HepG2 (cell line): ENCODE measurements at regions not wholly inside any gene's neighbourhood (a gene's known extent, or its start where the extent isn't known, plus 50 kb on each side); places are given as distances from the start of the nearest gene placed in this dataset.

Source experiments
- GABPA ChIP-seq, 2 experiments: IDR thresholded peaks; 2 replicates each; pipeline ENCODE4 v1.6.1; 2011 to 2016; ENCODE audit warnings: low read depth in 2 of 2, low read length in 1 of 2, missing biosample characterization in 1 of 2, missing genetic modification characterization in 1 of 2
- GTF2F1 ChIP-seq: fragments of 150-350 bp; IDR thresholded peaks from 2 replicates; pipeline ENCODE4 v1.6.1; 2014; ENCODE audit warnings: low read length
- ISL2 ChIP-seq: sonication (generic); formaldehyde crosslinking; IDR thresholded peaks from 2 replicates; pipeline ENCODE4 v1.5.0; 2020; ENCODE audit warnings: missing genetic modification reagents
- MED13 ChIP-seq: sonication (generic); formaldehyde crosslinking; IDR thresholded peaks from 2 replicates; pipeline ENCODE4 v1.5.0; 2020; ENCODE audit warnings: missing genetic modification reagents
- NFRKB ChIP-seq: fragments of 450-650 bp; IDR thresholded peaks from 2 replicates; pipeline ENCODE4 v1.6.1; 2017
- POGZ ChIP-seq: sonication (generic); formaldehyde crosslinking; IDR thresholded peaks from 2 replicates; pipeline ENCODE4 v1.4.0; 2020; ENCODE audit warnings: mild to moderate bottlenecking, missing genetic modification reagents
- RBAK ChIP-seq: sonication (generic); formaldehyde crosslinking; IDR thresholded peaks from 2 replicates; pipeline ENCODE4 v1.5.1; 2020; ENCODE audit warnings: mild to moderate bottlenecking, missing genetic modification reagents
- STAT5B ChIP-seq: sonication (generic); formaldehyde crosslinking; IDR thresholded peaks from 2 replicates; pipeline ENCODE4 v1.4.0; 2020; ENCODE audit warnings: missing genetic modification reagents
- TBL1XR1 ChIP-seq: fragments of 150-350 bp; IDR thresholded peaks from 2 replicates; pipeline ENCODE4 v1.6.1; 2014; ENCODE audit warnings: borderline replicate concordance, low read length; ENCODE audit not compliant: partially characterized antibody
- YEATS2 ChIP-seq: sonication (generic); formaldehyde crosslinking; IDR thresholded peaks from 2 replicates; pipeline ENCODE4 v1.4.0; 2020; ENCODE audit warnings: missing genetic modification reagents, borderline replicate concordance
- ZNF256 ChIP-seq: sonication (generic); formaldehyde crosslinking; conservative IDR thresholded peaks from 2 replicates; pipeline ENCODE4 v1.4.0; 2020; ENCODE audit warnings: missing genetic modification reagents
- ZNF557 ChIP-seq: sonication (generic); formaldehyde crosslinking; IDR thresholded peaks from 2 replicates; pipeline ENCODE4 v1.4.0; 2020; ENCODE audit warnings: missing genetic modification reagents
- ZNF570 ChIP-seq: sonication (generic); formaldehyde crosslinking; IDR thresholded peaks from 2 replicates; pipeline ENCODE4 v1.4.0; 2020; ENCODE audit warnings: mild to moderate bottlenecking, missing genetic modification reagents, borderline replicate concordance
- ZNF615 ChIP-seq: sonication (generic); formaldehyde crosslinking; IDR thresholded peaks from 2 replicates; pipeline ENCODE4 v1.5.0; 2020; ENCODE audit warnings: mild to moderate bottlenecking, missing genetic modification reagents, borderline replicate concordance
- ZNF644 ChIP-seq: IDR thresholded peaks from 2 replicates; pipeline ENCODE4 v1.6.1; 2016; ENCODE audit warnings: low read depth
- ZNF788 ChIP-seq: sonication (generic); formaldehyde crosslinking; IDR thresholded peaks from 2 replicates; pipeline ENCODE4 v1.5.0; 2020; ENCODE audit warnings: mild to moderate bottlenecking, missing genetic modification reagents, borderline replicate concordance
- TF ChIP-seq, protein P1 (sequence below): sonication (generic); formaldehyde crosslinking; IDR thresholded peaks from 2 replicates; pipeline ENCODE4 v1.5.0; 2020; ENCODE audit warnings: mild to moderate bottlenecking, missing genetic modification reagents, borderline replicate concordance
- TF ChIP-seq, protein P2 (sequence below): sonication (generic); formaldehyde crosslinking; IDR thresholded peaks from 2 replicates; pipeline ENCODE4 v1.5.0; 2020; ENCODE audit warnings: mild to moderate bottlenecking, missing genetic modification reagents
- TF ChIP-seq, protein P3 (sequence below): sonication (generic); formaldehyde crosslinking; IDR thresholded peaks from 2 replicates; pipeline ENCODE4 v1.8.1; 2022; ENCODE audit warnings: mild to moderate bottlenecking, missing genetic modification reagents
- TF ChIP-seq, protein P4 (sequence below): sonication (generic); formaldehyde crosslinking; conservative IDR thresholded peaks from 2 replicates; pipeline ENCODE4 v1.4.0; 2020; ENCODE audit warnings: mild to moderate bottlenecking, missing genetic modification reagents, moderate library complexity
- TF ChIP-seq, protein P5 (sequence below): sonication (generic); formaldehyde crosslinking; conservative IDR thresholded peaks from 2 replicates; pipeline ENCODE4 v1.8.0; 2022; ENCODE audit warnings: low read depth, missing genetic modification reagents

DNA sequence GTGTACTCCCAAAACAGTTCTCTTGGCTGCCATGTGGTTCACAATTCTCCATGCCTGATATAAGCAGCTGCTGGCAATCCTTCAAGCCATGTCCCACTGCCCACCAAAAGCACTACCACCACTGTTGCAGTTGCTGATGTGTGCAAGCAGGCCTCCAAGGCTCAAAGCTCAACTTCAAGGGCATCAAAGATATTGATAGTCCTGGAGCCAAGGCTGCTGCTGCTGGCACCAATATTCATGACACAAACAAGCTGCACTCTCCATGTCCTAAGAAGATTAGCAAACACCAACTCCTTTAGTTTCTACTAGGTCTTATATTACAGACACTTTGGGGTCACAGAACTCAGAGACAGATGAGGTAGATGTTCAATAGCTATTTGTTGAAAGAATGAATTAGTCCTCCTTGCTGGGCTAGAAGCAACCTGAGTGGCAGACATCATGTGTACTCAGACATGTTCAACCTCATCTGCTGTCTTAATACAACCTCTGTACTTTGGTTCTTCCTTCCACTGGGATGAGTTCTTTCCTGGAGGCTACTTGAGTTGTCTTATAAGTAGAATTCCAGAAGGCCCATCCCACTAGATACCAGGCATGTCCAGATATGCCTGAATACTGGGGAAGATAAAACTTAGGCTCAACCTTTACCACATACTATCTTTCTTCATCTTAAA lies 104.5 kb upstream of the UGP2 start (continued):
- TF ChIP-seq, protein P1, sequence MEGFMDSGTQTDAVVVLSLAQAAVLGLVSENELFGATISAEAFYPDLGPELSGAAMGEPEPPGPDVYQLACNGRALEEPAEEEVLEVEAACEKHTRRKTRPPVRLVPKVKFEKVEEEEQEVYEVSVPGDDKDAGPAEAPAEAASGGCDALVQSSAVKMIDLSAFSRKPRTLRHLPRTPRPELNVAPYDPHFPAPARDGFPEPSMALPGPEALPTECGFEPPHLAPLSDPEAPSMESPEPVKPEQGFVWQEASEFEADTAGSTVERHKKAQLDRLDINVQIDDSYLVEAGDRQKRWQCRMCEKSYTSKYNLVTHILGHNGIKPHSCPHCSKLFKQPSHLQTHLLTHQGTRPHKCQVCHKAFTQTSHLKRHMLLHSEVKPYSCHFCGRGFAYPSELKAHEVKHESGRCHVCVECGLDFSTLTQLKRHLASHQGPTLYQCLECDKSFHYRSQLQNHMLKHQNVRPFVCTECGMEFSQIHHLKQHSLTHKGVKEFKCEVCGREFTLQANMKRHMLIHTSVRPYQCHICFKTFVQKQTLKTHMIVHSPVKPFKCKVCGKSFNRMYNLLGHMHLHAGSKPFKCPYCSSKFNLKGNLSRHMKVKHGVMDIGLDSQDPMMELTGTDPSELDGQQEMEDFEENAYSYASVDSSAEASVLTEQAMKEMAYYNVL (CRISPR knock-in tag): no peak
- TF ChIP-seq ZNF788 (CRISPR knock-in tag) (peak; percentile 48; the same call in 1 of the 2 replicates), NFRKB (no peak), ZNF615 (CRISPR knock-in tag) (no peak), ZNF644 (CRISPR knock-in tag) (peak; percentile 98), POGZ (peak; percentile 84), ZNF557 (CRISPR knock-in tag) (no peak), STAT5B (no peak), YEATS2 (CRISPR knock-in tag) (no peak), ZNF256 (CRISPR knock-in tag) (no peak), MED13 (CRISPR knock-in tag) (no peak), GABPA (IDR thresholded peaks at IDR 0.05; ENCODE audit: low read depth, low read length) (no peak), GABPA (CRISPR knock-in tag; IDR thresholded peaks at IDR 0.05; ENCODE audit: low read depth) (peak; percentile 43; the same call in 1 of the 2 replicates), ISL2 (CRISPR knock-in tag) (peak; percentile 81), RBAK (CRISPR knock-in tag) (peak; percentile 7; the same call in 1 of the 2 replicates), GTF2F1 (no peak), ZNF570 (CRISPR knock-in tag) (no peak), TBL1XR1 (peak; percentile 78)
- TF ChIP-seq, protein P2, sequence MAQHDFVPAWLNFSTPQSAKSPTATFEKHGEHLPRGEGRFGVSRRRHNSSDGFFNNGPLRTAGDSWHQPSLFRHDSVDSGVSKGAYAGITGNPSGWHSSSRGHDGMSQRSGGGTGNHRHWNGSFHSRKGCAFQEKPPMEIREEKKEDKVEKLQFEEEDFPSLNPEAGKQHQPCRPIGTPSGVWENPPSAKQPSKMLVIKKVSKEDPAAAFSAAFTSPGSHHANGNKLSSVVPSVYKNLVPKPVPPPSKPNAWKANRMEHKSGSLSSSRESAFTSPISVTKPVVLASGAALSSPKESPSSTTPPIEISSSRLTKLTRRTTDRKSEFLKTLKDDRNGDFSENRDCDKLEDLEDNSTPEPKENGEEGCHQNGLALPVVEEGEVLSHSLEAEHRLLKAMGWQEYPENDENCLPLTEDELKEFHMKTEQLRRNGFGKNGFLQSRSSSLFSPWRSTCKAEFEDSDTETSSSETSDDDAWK: no peak
- TF ChIP-seq, protein P3, sequence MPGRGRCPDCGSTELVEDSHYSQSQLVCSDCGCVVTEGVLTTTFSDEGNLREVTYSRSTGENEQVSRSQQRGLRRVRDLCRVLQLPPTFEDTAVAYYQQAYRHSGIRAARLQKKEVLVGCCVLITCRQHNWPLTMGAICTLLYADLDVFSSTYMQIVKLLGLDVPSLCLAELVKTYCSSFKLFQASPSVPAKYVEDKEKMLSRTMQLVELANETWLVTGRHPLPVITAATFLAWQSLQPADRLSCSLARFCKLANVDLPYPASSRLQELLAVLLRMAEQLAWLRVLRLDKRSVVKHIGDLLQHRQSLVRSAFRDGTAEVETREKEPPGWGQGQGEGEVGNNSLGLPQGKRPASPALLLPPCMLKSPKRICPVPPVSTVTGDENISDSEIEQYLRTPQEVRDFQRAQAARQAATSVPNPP (CRISPR knock-in tag): no peak; the same call in 1 of the 2 replicates
- TF ChIP-seq, protein P4, sequence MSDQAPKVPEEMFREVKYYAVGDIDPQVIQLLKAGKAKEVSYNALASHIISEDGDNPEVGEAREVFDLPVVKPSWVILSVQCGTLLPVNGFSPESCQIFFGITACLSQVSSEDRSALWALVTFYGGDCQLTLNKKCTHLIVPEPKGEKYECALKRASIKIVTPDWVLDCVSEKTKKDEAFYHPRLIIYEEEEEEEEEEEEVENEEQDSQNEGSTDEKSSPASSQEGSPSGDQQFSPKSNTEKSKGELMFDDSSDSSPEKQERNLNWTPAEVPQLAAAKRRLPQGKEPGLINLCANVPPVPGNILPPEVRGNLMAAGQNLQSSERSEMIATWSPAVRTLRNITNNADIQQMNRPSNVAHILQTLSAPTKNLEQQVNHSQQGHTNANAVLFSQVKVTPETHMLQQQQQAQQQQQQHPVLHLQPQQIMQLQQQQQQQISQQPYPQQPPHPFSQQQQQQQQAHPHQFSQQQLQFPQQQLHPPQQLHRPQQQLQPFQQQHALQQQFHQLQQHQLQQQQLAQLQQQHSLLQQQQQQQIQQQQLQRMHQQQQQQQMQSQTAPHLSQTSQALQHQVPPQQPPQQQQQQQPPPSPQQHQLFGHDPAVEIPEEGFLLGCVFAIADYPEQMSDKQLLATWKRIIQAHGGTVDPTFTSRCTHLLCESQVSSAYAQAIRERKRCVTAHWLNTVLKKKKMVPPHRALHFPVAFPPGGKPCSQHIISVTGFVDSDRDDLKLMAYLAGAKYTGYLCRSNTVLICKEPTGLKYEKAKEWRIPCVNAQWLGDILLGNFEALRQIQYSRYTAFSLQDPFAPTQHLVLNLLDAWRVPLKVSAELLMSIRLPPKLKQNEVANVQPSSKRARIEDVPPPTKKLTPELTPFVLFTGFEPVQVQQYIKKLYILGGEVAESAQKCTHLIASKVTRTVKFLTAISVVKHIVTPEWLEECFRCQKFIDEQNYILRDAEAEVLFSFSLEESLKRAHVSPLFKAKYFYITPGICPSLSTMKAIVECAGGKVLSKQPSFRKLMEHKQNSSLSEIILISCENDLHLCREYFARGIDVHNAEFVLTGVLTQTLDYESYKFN (CRISPR knock-in tag): peak; percentile 94
- TF ChIP-seq, protein P5, sequence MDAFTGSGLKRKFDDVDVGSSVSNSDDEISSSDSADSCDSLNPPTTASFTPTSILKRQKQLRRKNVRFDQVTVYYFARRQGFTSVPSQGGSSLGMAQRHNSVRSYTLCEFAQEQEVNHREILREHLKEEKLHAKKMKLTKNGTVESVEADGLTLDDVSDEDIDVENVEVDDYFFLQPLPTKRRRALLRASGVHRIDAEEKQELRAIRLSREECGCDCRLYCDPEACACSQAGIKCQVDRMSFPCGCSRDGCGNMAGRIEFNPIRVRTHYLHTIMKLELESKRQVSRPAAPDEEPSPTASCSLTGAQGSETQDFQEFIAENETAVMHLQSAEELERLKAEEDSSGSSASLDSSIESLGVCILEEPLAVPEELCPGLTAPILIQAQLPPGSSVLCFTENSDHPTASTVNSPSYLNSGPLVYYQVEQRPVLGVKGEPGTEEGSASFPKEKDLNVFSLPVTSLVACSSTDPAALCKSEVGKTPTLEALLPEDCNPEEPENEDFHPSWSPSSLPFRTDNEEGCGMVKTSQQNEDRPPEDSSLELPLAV (CRISPR knock-in tag): no peak
